ENCODE measurements at regions not wholly inside any gene's neighbourhood (a gene's known extent, or its start where the extent isn't known, plus 50 kb on each side); places are given as distances from the start of the nearest gene placed in this dataset.

- DNase-seq (ENCODE audit: low spot score) = no peak
These were observed 132.3 kb downstream of the TINAG start for GRCh38 chr6:54440549-54440948.

- no peak for DNase-seq (ENCODE audit: low spot score)
These were observed 132.8 kb downstream of the TINAG start for GRCh38 chr6:54441020-54441419.

- DNase-seq (ENCODE audit: low spot score) = no peak
These were observed 133.5 kb downstream of the TINAG start for GRCh38 chr6:54441687-54442248.

GRCh38 chr6:54445207-54445606 lies 137.0 kb downstream of the TINAG start:
- no peak for DNase-seq (ENCODE audit: low spot score)

- DNase-seq (ENCODE audit: low spot score) = no peak
These were observed 140.4 kb downstream of the TINAG start for GRCh38 chr6:54448617-54449016.

- DNase-seq (ENCODE audit: low spot score) = no peak
These were observed 143.3 kb downstream of the TINAG start for GRCh38 chr6:54451516-54451915.

- no peak for DNase-seq (ENCODE audit: low spot score)
These were observed 155.2 kb downstream of the TINAG start for GRCh38 chr6:54463354-54464024.

- no peak for DNase-seq (ENCODE audit: low spot score)
These were observed 157.5 kb downstream of the TINAG start for GRCh38 chr6:54465649-54466300.

GRCh38 chr6:54467384-54467783 lies 159.1 kb downstream of the TINAG start:
- no peak for DNase-seq (ENCODE audit: low spot score)

- no peak for DNase-seq (ENCODE audit: low spot score)
These were observed 165.1 kb downstream of the TINAG start for GRCh38 chr6:54473328-54473727.

- no peak for DNase-seq (ENCODE audit: low spot score)
These were observed 166.7 kb downstream of the TINAG start for GRCh38 chr6:54474898-54475297.

GRCh38 chr6:54481091-54481490 lies 172.8 kb downstream of the TINAG start:
- no peak for DNase-seq (ENCODE audit: low spot score)

GRCh38 chr6:54491431-54491830 lies 183.2 kb downstream of the TINAG start:
- no peak for DNase-seq (ENCODE audit: low spot score)

- DNase-seq (ENCODE audit: low spot score) = no peak
These were observed 184.9 kb downstream of the TINAG start for GRCh38 chr6:54493138-54493537.

GRCh38 chr6:54503144-54503543 lies 194.9 kb downstream of the TINAG start:
- no peak for DNase-seq (ENCODE audit: low spot score)

- DNase-seq (ENCODE audit: low spot score) = no peak
These were observed 206.8 kb downstream of the TINAG start for GRCh38 chr6:54515013-54515412.

GRCh38 chr6:54515713-54516112 lies 207.5 kb downstream of the TINAG start:
- no peak for DNase-seq (ENCODE audit: low spot score)

GRCh38 chr6:54516321-54516720 lies 208.1 kb downstream of the TINAG start:
- no peak for DNase-seq (ENCODE audit: low spot score)

- no peak for DNase-seq (ENCODE audit: low spot score)
These were observed 210.9 kb downstream of the TINAG start for GRCh38 chr6:54519161-54519560.

- DNase-seq (ENCODE audit: low spot score) = no peak
These were observed 217.5 kb downstream of the TINAG start for GRCh38 chr6:54525731-54526130.

GRCh38 chr6:54533567-54533966 lies 225.3 kb downstream of the TINAG start:
- no peak for DNase-seq (ENCODE audit: low spot score)

- DNase-seq (ENCODE audit: low spot score) = no peak
These were observed 227.3 kb downstream of the TINAG start for GRCh38 chr6:54535568-54535967.

- DNase-seq (ENCODE audit: low spot score) = no peak
These were observed 233.3 kb downstream of the TINAG start for GRCh38 chr6:54541541-54541940.

- no peak for DNase-seq (ENCODE audit: low spot score)
These were observed 250.9 kb downstream of the TINAG start for GRCh38 chr6:54559136-54559535.
